ENCODE measurements at regions not wholly inside any gene's neighbourhood (a gene's known extent, or its start where the extent isn't known, plus 50 kb on each side); places are given as distances from the start of the nearest gene placed in this dataset.

- no peak for TF ChIP-seq CTCF (IDR thresholded peaks at IDR 0.05)
- Histone ChIP-seq H3K9me3 (no peaks in the 10 kb centered on the region), H3K4me3 (no peak overlapping the region), H3K36me3 (no peaks in the 10 kb centered on the region), H3K27ac (no peak overlapping the region), H3K9ac (ENCODE audit: low read depth in 2 of 2, low read length in 2 of 2) (no peak overlapping the region), H3K27me3 (no peaks in the 10 kb centered on the region), H3K4me1 (no peaks in the 10 kb centered on the region)
- intact Hi-C loops (cut with DNase I) = no loop called here
- DNase-seq = no peak
Measured at GRCh38 chr19:31838163-31838815, 489.1 kb upstream of the TSHZ3 start.

GRCh38 chr19:31840371-31840770 is 491.1 kb upstream of the TSHZ3 start:
- intact Hi-C loops (cut with DNase I) = no loop called here
- H3K9ac ChIP-seq (ENCODE audit: low read depth in 2 of 2, low read length in 2 of 2) = no peak overlapping the region
- H3K27me3 ChIP-seq = no peaks in the 10 kb centered on the region
- no peak overlapping the region for H3K27ac ChIP-seq
- H3K4me1 ChIP-seq = no peaks in the 10 kb centered on the region
- H3K36me3 ChIP-seq = no peaks in the 10 kb centered on the region
- DNase-seq = no peak
- no peaks in the 10 kb centered on the region for H3K9me3 ChIP-seq
- TF ChIP-seq CTCF (IDR thresholded peaks at IDR 0.05) = no peak
- no peak overlapping the region for H3K4me3 ChIP-seq

GRCh38 chr19:31841755-31842154 is 492.5 kb upstream of the TSHZ3 start:
- TF ChIP-seq CTCF (IDR thresholded peaks at IDR 0.05) = no peak
- no peak overlapping the region for H3K27ac ChIP-seq
- H3K27me3 ChIP-seq = no peaks in the 10 kb centered on the region
- intact Hi-C loops (cut with DNase I) = no loop called here
- no peak for DNase-seq
- H3K4me3 ChIP-seq = no peak overlapping the region
- H3K4me1 ChIP-seq = no peaks in the 10 kb centered on the region
- no peaks in the 10 kb centered on the region for H3K36me3 ChIP-seq
- H3K9ac ChIP-seq (ENCODE audit: low read depth in 2 of 2, low read length in 2 of 2) = no peak overlapping the region
- no peaks in the 10 kb centered on the region for H3K9me3 ChIP-seq

GRCh38 chr19:31863122-31863521 is 482.3 kb upstream of the ZNF507 start:
- H3K27ac ChIP-seq = no peak overlapping the region
- H3K4me3 ChIP-seq = no peak overlapping the region
- no peaks in the 10 kb centered on the region for H3K9me3 ChIP-seq
- no peak for DNase-seq
- H3K27me3 ChIP-seq = no peaks in the 10 kb centered on the region
- H3K4me1 ChIP-seq = no peaks in the 10 kb centered on the region
- H3K9ac ChIP-seq (ENCODE audit: low read depth in 2 of 2, low read length in 2 of 2) = no peak overlapping the region
- intact Hi-C loops (cut with DNase I) = no loop called here
- no peaks in the 10 kb centered on the region for H3K36me3 ChIP-seq
- no peak for TF ChIP-seq CTCF (IDR thresholded peaks at IDR 0.05)

GRCh38 chr19:31874313-31874712 is 471.1 kb upstream of the ZNF507 start:
- Histone ChIP-seq H3K4me1 (no peaks in the 10 kb centered on the region), H3K4me3 (no peak overlapping the region), H3K27me3 (no peaks in the 10 kb centered on the region), H3K27ac (no peak overlapping the region), H3K9ac (ENCODE audit: low read depth in 2 of 2, low read length in 2 of 2) (no peak overlapping the region), H3K36me3 (no peaks in the 10 kb centered on the region), H3K9me3 (no peaks in the 10 kb centered on the region)
- no peak for DNase-seq
- intact Hi-C loops (cut with DNase I) = no loop called here
- TF ChIP-seq CTCF (IDR thresholded peaks at IDR 0.05) = no peak
